HEK293T (cell line): ENCODE measurements at regions not wholly inside any gene's neighbourhood (a gene's known extent, or its start where the extent isn't known, plus 50 kb on each side); places are given as distances from the start of the nearest gene placed in this dataset.

Experiments
- ELF4 ChIP-seq: fragments of 450-650 bp; IDR thresholded peaks from 2 replicates; pipeline ENCODE4 v1.6.1; 2017; ENCODE audit warnings: antibody characterized with exemption
- FOXA1 ChIP-seq: fragments of 450-650 bp; IDR thresholded peaks from 2 replicates; pipeline ENCODE4 v1.6.1; 2016; ENCODE audit warnings: mild to moderate bottlenecking
- FOXM1 ChIP-seq: fragments of 450-650 bp; IDR thresholded peaks from 2 replicates; pipeline ENCODE4 v1.6.1; 2017; ENCODE audit warnings: mild to moderate bottlenecking, borderline replicate concordance
- LEF1 ChIP-seq: fragments of 450-650 bp; IDR thresholded peaks from 2 replicates; pipeline ENCODE4 v1.6.1; 2017; ENCODE audit warnings: mild to moderate bottlenecking, borderline replicate concordance
- SP1 ChIP-seq: fragments of 450-650 bp; IDR thresholded peaks from 2 replicates; pipeline ENCODE4 v1.6.1; 2017
- SUZ12 ChIP-seq: fragments of 450-650 bp; IDR thresholded peaks from 2 replicates; pipeline ENCODE4 v1.6.1; 2016; ENCODE audit warnings: mild to moderate bottlenecking
- TARDBP ChIP-seq: fragments of 450-650 bp; IDR thresholded peaks from 2 replicates; pipeline ENCODE4 v1.6.1; 2016

DNA sequence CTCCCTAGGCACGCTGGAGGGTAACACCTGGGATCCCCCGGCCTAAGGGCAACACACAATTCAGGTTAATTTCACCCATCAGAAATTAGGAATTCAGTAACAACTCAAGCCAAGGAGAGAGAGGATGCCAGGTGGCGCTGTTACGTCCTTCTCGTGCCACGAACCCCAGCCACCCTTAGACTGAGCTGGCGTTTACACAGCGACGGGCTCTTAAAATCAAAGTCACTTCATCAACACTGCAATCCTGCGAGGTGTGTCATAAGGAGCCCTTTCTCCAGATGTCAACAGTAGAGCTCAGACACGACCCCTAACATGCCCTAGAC is 110.6 kb upstream of the TMEM132D start:
- TF ChIP-seq SUZ12 (no peak), ELF4 (no peak), LEF1 (no peak), FOXM1 (no peak), TARDBP (no peak), SP1 (no peak), FOXA1 (no peak)
